GM23338 (cell line): ENCODE measurements at regions not wholly inside any gene's neighbourhood (a gene's known extent, or its start where the extent isn't known, plus 50 kb on each side); places are given as distances from the start of the nearest gene placed in this dataset.
"Not testable (repeated sequence)": the region's sequence is repeated elsewhere in the genome, so short reads cannot be mapped to it uniquely, and the experiment has no call there.

ENCODE experiments used
- ATAC-seq: fragments of 200-7000 bp; cut with Tn5 transposase; 3 replicates; pipeline ENCODE4 v1.9.1; 2020
- DNase-seq: peaks from one replicate; pipeline ENCODE4 v3.0.0-alpha.2; 2015; ENCODE audit warnings: low spot score
- H2AFZ ChIP-seq: fragments of 200-600 bp; sonication (generic); 2 replicates; pipeline ENCODE4 v1.8.0; 2016; ENCODE audit warnings: antibody characterized with exemption, mild to moderate bottlenecking, moderate library complexity
- H3F3A ChIP-seq: fragments of 200-600 bp; sonication (generic); replicated peaks from 2 replicates; pipeline ENCODE4 v1.8.0; 2017; ENCODE audit warnings: antibody characterized with exemption, mixed run types, low read depth
- H3K27ac ChIP-seq: fragments of 200-600 bp; sonication (generic); 2 replicates; pipeline ENCODE4 v1.6.1; 2016; ENCODE audit warnings: low read depth
- H3K27me3 ChIP-seq: fragments of 200-600 bp; sonication (generic); 2 replicates; pipeline ENCODE4 v1.8.0; 2016; ENCODE audit warnings: mild to moderate bottlenecking, mixed run types, moderate library complexity; ENCODE audit not compliant: insufficient read depth
- H3K36me3 ChIP-seq: fragments of 200-600 bp; sonication (generic); 2 replicates; pipeline ENCODE4 v1.8.0; 2016; ENCODE audit warnings: mild to moderate bottlenecking; ENCODE audit not compliant: insufficient read depth
- H3K4me1 ChIP-seq: fragments of 200-600 bp; sonication (generic); 2 replicates; pipeline ENCODE4 v1.8.0; 2016; ENCODE audit warnings: mild to moderate bottlenecking, moderate library complexity; ENCODE audit not compliant: insufficient read depth
- H3K4me2 ChIP-seq: fragments of 200-600 bp; sonication (generic); 2 replicates; pipeline ENCODE4 v1.7.1; 2017; ENCODE audit warnings: mixed run types
- H3K4me3 ChIP-seq: fragments of 200-600 bp; sonication (generic); 2 replicates; pipeline ENCODE4 v1.6.1; 2016; ENCODE audit warnings: mixed run types
- H3K79me2 ChIP-seq: fragments of 200-600 bp; sonication (generic); replicated peaks from 2 replicates; pipeline ENCODE4 v1.8.0; 2017; ENCODE audit warnings: mild to moderate bottlenecking; ENCODE audit not compliant: insufficient read depth
- H3K9me2 ChIP-seq: fragments of 200-600 bp; sonication (generic); 2 replicates; pipeline ENCODE4 v1.8.0; 2017; ENCODE audit not compliant: insufficient read depth
- H4K20me1 ChIP-seq: fragments of 200-600 bp; sonication (generic); replicated peaks from 2 replicates; pipeline ENCODE4 v1.8.0; 2017; ENCODE audit warnings: mild to moderate bottlenecking; ENCODE audit not compliant: insufficient read depth
- H3K27ac Mint-ChIP-seq: 2 replicates; pipeline ENCODE4 v1.8.0; 2020; ENCODE audit warnings: inconsistent platforms, mild to moderate bottlenecking, moderate library complexity, mixed read lengths
- H3K27me3 Mint-ChIP-seq: 3 replicates; pipeline ENCODE4 v1.8.0; 2022; ENCODE audit warnings: low read depth, mild to moderate bottlenecking, moderate library complexity, mixed read lengths, inconsistent platforms; ENCODE audit not compliant: insufficient read depth, poor library complexity
- H3K36me3 Mint-ChIP-seq: 3 replicates; pipeline ENCODE4 v1.8.0; 2021; ENCODE audit warnings: low read depth, mild to moderate bottlenecking, inconsistent platforms, moderate library complexity, mixed read lengths
- H3K4me1 Mint-ChIP-seq: 3 replicates; pipeline ENCODE4 v1.8.0; 2020; ENCODE audit warnings: mild to moderate bottlenecking, inconsistent platforms, mixed read lengths
- H3K4me3 Mint-ChIP-seq: 3 replicates; pipeline ENCODE4 v1.8.0; 2021; ENCODE audit warnings: moderate library complexity, mild to moderate bottlenecking, inconsistent platforms, mixed read lengths
- H3K9me3 Mint-ChIP-seq: 3 replicates; pipeline ENCODE4 v1.8.0; 2020; ENCODE audit warnings: moderate library complexity, mild to moderate bottlenecking, inconsistent platforms, mixed read lengths

DNA sequence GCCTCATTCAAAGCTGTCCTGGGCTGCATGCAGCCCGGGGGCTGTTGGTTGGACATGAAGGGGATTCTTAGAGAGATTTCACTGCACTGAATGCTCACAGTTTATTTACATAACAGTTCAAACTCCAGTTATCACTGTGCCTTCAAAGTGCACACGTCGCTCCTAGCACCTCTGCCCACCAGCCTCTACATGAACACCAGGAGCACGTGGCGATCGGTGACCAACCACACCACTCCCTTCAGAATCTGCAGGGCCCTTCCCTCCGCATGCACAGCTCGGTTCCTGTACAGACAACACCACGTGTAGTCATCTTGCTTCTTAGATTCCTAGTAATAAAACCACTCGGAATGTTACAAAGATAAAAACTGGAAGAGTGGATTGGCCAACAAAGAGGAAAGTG, 72.9 kb upstream of the GOLGA6L6 start:
- not testable (repeated sequence) for H4K20me1 ChIP-seq, H3K36me3 ChIP-seq, H3K79me2 ChIP-seq, DNase-seq, H2AFZ ChIP-seq, H3K4me3 Mint-ChIP-seq, H3K4me1 Mint-ChIP-seq, H3K4me3 ChIP-seq, H3F3A ChIP-seq, H3K4me2 ChIP-seq, H3K9me2 ChIP-seq, H3K36me3 Mint-ChIP-seq, ATAC-seq, H3K27ac ChIP-seq, H3K4me1 ChIP-seq, H3K27ac Mint-ChIP-seq, H3K27me3 ChIP-seq, H3K9me3 Mint-ChIP-seq, H3K27me3 Mint-ChIP-seq

DNA sequence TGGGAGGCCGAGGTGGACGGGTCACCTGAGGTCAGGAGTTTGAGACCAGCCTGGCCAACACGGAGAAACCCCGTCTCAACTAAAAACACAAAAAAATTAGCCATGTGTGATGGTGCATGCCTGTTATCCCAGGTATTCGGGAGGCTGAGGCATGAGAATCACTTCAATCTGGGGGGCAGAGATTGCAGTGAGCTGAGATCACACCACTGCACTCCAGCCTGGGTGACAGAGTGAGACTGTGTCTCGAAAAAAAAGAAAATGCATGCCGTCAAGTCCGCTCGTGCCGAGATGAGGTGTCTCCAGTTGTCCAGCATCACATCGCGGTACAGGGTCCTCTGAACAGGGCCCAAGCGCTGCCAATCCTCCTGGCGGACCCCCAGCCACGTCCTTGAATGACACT, 71.2 kb upstream of the GOLGA6L6 start:
- H2AFZ ChIP-seq, H3K36me3 Mint-ChIP-seq, H3F3A ChIP-seq, H3K4me3 ChIP-seq, H3K9me3 Mint-ChIP-seq, H3K9me2 ChIP-seq, H4K20me1 ChIP-seq, H3K4me1 Mint-ChIP-seq, H3K27me3 Mint-ChIP-seq, H3K27ac Mint-ChIP-seq, H3K4me2 ChIP-seq, ATAC-seq, H3K79me2 ChIP-seq, H3K36me3 ChIP-seq, H3K4me3 Mint-ChIP-seq, H3K4me1 ChIP-seq, DNase-seq, H3K27me3 ChIP-seq, H3K27ac ChIP-seq: not testable (repeated sequence)

DNA sequence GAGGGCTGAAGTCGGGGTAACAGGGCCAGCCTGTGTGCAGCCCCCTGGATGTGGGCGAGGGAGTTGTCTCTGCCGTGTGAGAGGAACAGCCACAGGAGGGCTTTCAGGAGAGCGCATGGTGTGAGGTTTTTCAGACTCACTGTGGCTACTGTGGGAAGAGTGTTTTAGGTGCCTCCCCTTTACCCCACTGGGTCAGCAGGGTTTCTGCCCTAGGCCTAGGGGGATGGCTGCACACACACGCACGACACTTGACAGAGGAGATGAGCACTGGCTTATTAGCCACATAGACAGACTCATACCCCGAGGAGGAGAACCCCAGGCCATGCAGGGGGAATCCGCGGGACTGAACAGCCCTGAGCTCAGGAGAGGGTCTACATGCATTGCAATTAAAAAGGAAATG, 70.8 kb upstream of the GOLGA6L6 start:
- not testable (repeated sequence) for ATAC-seq, H3F3A ChIP-seq

DNA sequence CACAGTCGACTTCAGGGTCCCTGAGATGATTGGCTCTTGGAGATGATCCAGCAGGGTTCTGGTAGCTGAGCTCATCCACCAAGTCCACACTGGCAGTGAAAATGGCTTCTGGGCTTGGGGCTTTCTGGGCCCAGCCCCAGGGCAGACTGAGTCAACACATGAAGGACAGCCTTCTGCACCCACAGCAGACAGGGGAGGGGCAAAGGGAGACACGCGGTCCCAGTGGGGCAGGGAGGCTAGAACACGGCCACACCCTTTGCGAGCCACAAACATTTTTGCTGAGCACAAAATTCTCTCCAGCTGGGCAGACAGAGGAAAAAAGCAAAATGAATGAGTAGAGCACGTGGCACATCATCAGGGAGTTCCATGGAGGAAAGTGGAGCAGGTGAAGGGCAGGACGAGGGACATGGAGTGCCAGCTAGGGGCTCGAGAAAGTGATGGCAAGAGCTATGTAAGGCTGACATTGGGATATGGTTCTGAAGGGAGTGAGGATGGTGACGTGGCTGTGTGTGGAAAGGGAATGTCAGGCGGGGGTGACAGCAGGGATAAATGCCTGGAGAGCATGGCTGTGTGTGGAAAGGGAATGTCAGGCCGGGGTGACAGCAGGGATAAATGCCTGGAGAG, 70.2 kb upstream of the GOLGA6L6 start:
- H3K27ac Mint-ChIP-seq, DNase-seq, H3K4me1 ChIP-seq, H4K20me1 ChIP-seq, H3K9me2 ChIP-seq, H3K9me3 Mint-ChIP-seq, H3K4me1 Mint-ChIP-seq, H3K36me3 Mint-ChIP-seq, H3K27me3 ChIP-seq, H3K4me3 ChIP-seq, H2AFZ ChIP-seq, ATAC-seq, H3K4me2 ChIP-seq, H3K36me3 ChIP-seq, H3K4me3 Mint-ChIP-seq, H3K27ac ChIP-seq, H3F3A ChIP-seq, H3K27me3 Mint-ChIP-seq, H3K79me2 ChIP-seq: not testable (repeated sequence)

More for the DNA sequence above, 70.8 kb upstream of the GOLGA6L6 start:
- H2AFZ ChIP-seq, H3K4me3 Mint-ChIP-seq, H3K27ac Mint-ChIP-seq, H3K4me2 ChIP-seq, DNase-seq, H3K4me3 ChIP-seq, H3K9me3 Mint-ChIP-seq, H3K79me2 ChIP-seq, H3K4me1 Mint-ChIP-seq, H4K20me1 ChIP-seq, H3K36me3 ChIP-seq, H3K27me3 Mint-ChIP-seq, H3K9me2 ChIP-seq, H3K27ac ChIP-seq, H3K4me1 ChIP-seq, H3K27me3 ChIP-seq, H3K36me3 Mint-ChIP-seq: not testable (repeated sequence)

DNA sequence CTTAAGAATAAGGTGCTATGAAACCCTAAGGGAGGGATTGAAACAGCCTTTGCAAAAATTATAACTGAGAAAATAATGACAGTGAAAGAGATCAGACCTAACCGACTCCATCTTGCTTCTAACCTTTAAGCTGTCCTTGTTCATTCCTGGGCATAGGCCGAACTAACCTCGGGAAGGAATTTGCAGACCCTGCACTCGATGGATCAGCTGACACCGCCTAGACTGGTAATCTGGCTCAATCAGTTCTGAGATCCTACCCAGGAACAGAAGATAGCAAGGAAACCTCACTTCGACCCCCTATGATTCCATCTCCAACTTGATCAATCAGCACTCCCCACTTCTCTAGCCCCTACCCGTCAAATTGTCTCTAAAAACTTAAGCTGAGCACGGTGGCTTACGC, 66.6 kb upstream of the GOLGA6L6 start:
- not testable (repeated sequence) for H3K4me2 ChIP-seq, H3K4me3 Mint-ChIP-seq, H3K27ac ChIP-seq, H3K36me3 Mint-ChIP-seq, DNase-seq, H3K9me3 Mint-ChIP-seq, H3K79me2 ChIP-seq, H3K27ac Mint-ChIP-seq, H3K27me3 Mint-ChIP-seq, H3K4me3 ChIP-seq, H4K20me1 ChIP-seq, H3K4me1 Mint-ChIP-seq, H3K9me2 ChIP-seq, ATAC-seq, H2AFZ ChIP-seq, H3K36me3 ChIP-seq, H3K27me3 ChIP-seq, H3F3A ChIP-seq, H3K4me1 ChIP-seq

DNA sequence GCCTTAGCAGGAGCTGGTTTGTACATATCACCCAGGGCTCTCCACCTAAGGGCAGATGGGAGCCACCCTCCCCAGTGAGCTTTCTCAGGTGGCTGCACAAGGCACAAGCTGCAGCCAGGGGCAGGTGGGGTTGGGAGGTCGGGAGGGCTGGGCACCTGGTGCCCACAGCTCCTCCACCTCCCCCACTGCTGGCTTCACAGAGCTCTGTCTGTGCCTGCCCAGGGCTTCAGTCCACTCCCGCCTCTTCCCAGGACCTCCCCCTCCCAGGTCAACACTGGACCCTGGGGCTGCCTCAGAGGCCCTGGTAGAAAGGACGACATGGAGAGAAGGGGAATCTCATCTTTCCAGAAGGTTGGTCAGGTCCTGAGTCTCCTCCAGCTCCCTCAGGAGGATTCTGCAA, 55.6 kb upstream of the GOLGA6L6 start:
- H3K4me1 ChIP-seq, H3K4me2 ChIP-seq, H3K79me2 ChIP-seq, H3K27me3 Mint-ChIP-seq, H3F3A ChIP-seq, H3K27me3 ChIP-seq, H3K36me3 ChIP-seq, H3K4me1 Mint-ChIP-seq, DNase-seq, H4K20me1 ChIP-seq, H3K9me3 Mint-ChIP-seq, H2AFZ ChIP-seq, H3K36me3 Mint-ChIP-seq, ATAC-seq, H3K4me3 ChIP-seq, H3K27ac ChIP-seq, H3K9me2 ChIP-seq, H3K4me3 Mint-ChIP-seq, H3K27ac Mint-ChIP-seq: not testable (repeated sequence)

DNA sequence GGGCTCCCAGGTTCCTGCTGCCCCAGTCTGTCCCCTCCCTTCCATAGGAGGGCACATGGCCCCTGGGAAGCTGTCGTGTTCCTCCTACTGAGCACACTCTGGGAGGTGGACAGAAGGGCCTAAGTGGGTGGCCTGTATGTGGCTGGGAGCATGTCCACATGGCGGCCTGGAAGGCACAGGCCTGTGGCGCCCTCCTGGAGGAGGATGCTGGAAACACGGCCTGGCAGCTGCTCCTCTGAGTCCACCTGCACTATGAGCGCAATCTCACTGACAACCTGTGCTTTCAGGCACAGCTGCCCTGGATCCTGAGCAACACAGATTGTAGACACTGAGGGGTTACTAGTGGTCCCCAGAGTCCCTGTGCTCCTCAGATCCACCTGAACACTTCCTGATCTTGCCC, 52.6 kb upstream of the GOLGA6L6 start:
- DNase-seq, H3K9me3 Mint-ChIP-seq, H3K27me3 ChIP-seq, H3K4me1 ChIP-seq, H4K20me1 ChIP-seq, H3K4me1 Mint-ChIP-seq, H3K27me3 Mint-ChIP-seq, H3K4me2 ChIP-seq, H2AFZ ChIP-seq, H3K36me3 ChIP-seq, H3K4me3 ChIP-seq, ATAC-seq, H3K36me3 Mint-ChIP-seq, H3K27ac Mint-ChIP-seq, H3K79me2 ChIP-seq, H3F3A ChIP-seq, H3K9me2 ChIP-seq, H3K4me3 Mint-ChIP-seq, H3K27ac ChIP-seq: not testable (repeated sequence)
